Trophoblast cell (in vitro differentiated cells and primary cell): ENCODE measurements at regions not wholly inside any gene's neighbourhood (a gene's known extent, or its start where the extent isn't known, plus 50 kb on each side); places are given as distances from the start of the nearest gene placed in this dataset.

Source experiments
- DNase-seq, 2 donors: peaks; one replicate each; pipeline ENCODE4 v3.0.0-alpha.2; 2016
- H2AFZ ChIP-seq: 2 replicates; pipeline ENCODE4 v1.6.1; 2013; ENCODE audit warnings: low read length, moderate library complexity, mild to moderate bottlenecking; ENCODE audit not compliant: insufficient read depth, poor library complexity
- H2AK5ac ChIP-seq: 2 replicates; pipeline ENCODE4 v1.6.1; 2013; ENCODE audit warnings: mild to moderate bottlenecking, low read length
- H2BK120ac ChIP-seq: 2 replicates; pipeline ENCODE4 v1.6.1; 2013; ENCODE audit warnings: low read length, mild to moderate bottlenecking, moderate library complexity; ENCODE audit not compliant: insufficient read depth, poor library complexity
- H2BK12ac ChIP-seq: 2 replicates; pipeline ENCODE4 v1.6.1; 2013; ENCODE audit warnings: mild to moderate bottlenecking, low read length, moderate library complexity
- H2BK5ac ChIP-seq: 2 replicates; pipeline ENCODE4 v1.6.1; 2013; ENCODE audit warnings: low read length, low read depth, moderate library complexity, mild to moderate bottlenecking; ENCODE audit not compliant: poor library complexity
- H3K14ac ChIP-seq: 2 replicates; pipeline ENCODE4 v1.6.1; 2013; ENCODE audit warnings: mild to moderate bottlenecking, low read length
- H3K18ac ChIP-seq: 2 replicates; pipeline ENCODE4 v1.6.1; 2013; ENCODE audit warnings: mild to moderate bottlenecking, low read length
- H3K23ac ChIP-seq: 2 replicates; pipeline ENCODE4 v1.6.1; 2013; ENCODE audit warnings: low read length
- H3K27ac ChIP-seq: 2 replicates; pipeline ENCODE4 v1.5.1; 2013; ENCODE audit warnings: low read depth, mild to moderate bottlenecking, inconsistent platforms, low read length, moderate library complexity
- H3K27me3 ChIP-seq: 2 replicates; pipeline ENCODE4 v1.6.1; 2013; ENCODE audit warnings: inconsistent platforms, mild to moderate bottlenecking, low read length, moderate library complexity; ENCODE audit not compliant: insufficient read depth
- H3K36me3 ChIP-seq, 2 experiments: 1 replicate in 1 of 2; 2 replicates in 1 of 2; pipeline ENCODE4 v1.6.1; 2013; ENCODE audit warnings: low read length in 2 of 2, mild to moderate bottlenecking in 2 of 2, moderate library complexity in 1 of 2; ENCODE audit not compliant: insufficient read depth in 2 of 2, control insufficient read depth in 1 of 2
- H3K4ac ChIP-seq: 2 replicates; pipeline ENCODE4 v1.6.1; 2013; ENCODE audit warnings: low read depth, mild to moderate bottlenecking, low read length, moderate library complexity
- H3K4me1 ChIP-seq, 2 experiments: 1 replicate in 1 of 2; 2 replicates in 1 of 2; pipeline ENCODE4 v1.6.1; 2013; ENCODE audit warnings: low read length in 2 of 2, mild to moderate bottlenecking in 2 of 2, moderate library complexity in 1 of 2; ENCODE audit not compliant: insufficient read depth in 2 of 2, control insufficient read depth in 1 of 2
- H3K4me2 ChIP-seq: 2 replicates; pipeline ENCODE4 v1.6.1; 2013; ENCODE audit warnings: inconsistent platforms, mild to moderate bottlenecking, low read length, moderate library complexity
- H3K4me3 ChIP-seq: 2 replicates; pipeline ENCODE4 v1.5.1; 2013; ENCODE audit warnings: mild to moderate bottlenecking, low read depth, low read length, inconsistent platforms
- H3K79me1 ChIP-seq: one replicate; pipeline ENCODE4 v1.6.1; 2013; ENCODE audit warnings: low read length
- H3K79me2 ChIP-seq: 2 replicates; pipeline ENCODE4 v1.6.1; 2013; ENCODE audit warnings: low read length, mild to moderate bottlenecking; ENCODE audit not compliant: control insufficient read depth, insufficient read depth, poor library complexity
- H3K9ac ChIP-seq: 2 replicates; pipeline ENCODE4 v1.6.1; 2013; ENCODE audit warnings: mild to moderate bottlenecking, low read length
- H3K9me3 ChIP-seq: 2 replicates; pipeline ENCODE4 v1.6.1; 2013; ENCODE audit warnings: low read depth, mild to moderate bottlenecking, control low read depth, inconsistent platforms, low read length; ENCODE audit not compliant: insufficient read depth
- H4K12ac ChIP-seq: 2 replicates; pipeline ENCODE4 v1.6.1; 2013; ENCODE audit warnings: low read depth, mild to moderate bottlenecking, low read length, moderate library complexity
- H4K8ac ChIP-seq: 2 replicates; pipeline ENCODE4 v1.6.1; 2013; ENCODE audit warnings: low read depth, mild to moderate bottlenecking, low read length, moderate library complexity
- H4K91ac ChIP-seq: one replicate; pipeline ENCODE4 v1.6.1; 2013; ENCODE audit warnings: low read depth, mild to moderate bottlenecking, low read length, moderate library complexity
- WGBS: extraction: QIAGEN DNeasy Blood & Tissue Kit; methylation state at CpG from one replicate; pipeline ENCODE4 v1.1.7; 2013; ENCODE audit warnings: missing lambda C conversion rate; ENCODE audit not compliant: insufficient read length, insufficient coverage; ENCODE audit errors: extremely low coverage; 5-methylcytosine and 5-hydroxymethylcytosine counted together

GRCh38 chr15:91723959-91724358 is 129.5 kb upstream of the SLCO3A1 start:
- no peak for DNase-seq
- Histone ChIP-seq H2BK5ac (no peak overlapping the region), H2BK12ac (no peak overlapping the region), H3K9ac (no peak overlapping the region), H3K9me3 (peaks cover 3% of the 10 kb centered on the region), H4K91ac (no peak overlapping the region), H4K8ac (no peak overlapping the region), H4K12ac (no peak overlapping the region), H2AFZ (no peak overlapping the region), H3K4me2 (no peak overlapping the region), H3K27me3 (no peaks in the 10 kb centered on the region), H3K18ac (no peak overlapping the region), H2AK5ac (no peak overlapping the region), H3K79me1 (no peaks in the 10 kb centered on the region), H3K27ac (no peak overlapping the region), H3K4ac (no peak overlapping the region), H3K14ac (no peak overlapping the region), H3K79me2 (no peaks in the 10 kb centered on the region), H2BK120ac (no peak overlapping the region), H3K4me3 (no peak overlapping the region), H3K36me3 (no peaks in the 10 kb centered on the region), H3K4me1 (no peaks in the 10 kb centered on the region), H3K23ac (no peak overlapping the region)
- WGBS, result 100% methylated on average over 2 of the region's 6 CpGs

DNA sequence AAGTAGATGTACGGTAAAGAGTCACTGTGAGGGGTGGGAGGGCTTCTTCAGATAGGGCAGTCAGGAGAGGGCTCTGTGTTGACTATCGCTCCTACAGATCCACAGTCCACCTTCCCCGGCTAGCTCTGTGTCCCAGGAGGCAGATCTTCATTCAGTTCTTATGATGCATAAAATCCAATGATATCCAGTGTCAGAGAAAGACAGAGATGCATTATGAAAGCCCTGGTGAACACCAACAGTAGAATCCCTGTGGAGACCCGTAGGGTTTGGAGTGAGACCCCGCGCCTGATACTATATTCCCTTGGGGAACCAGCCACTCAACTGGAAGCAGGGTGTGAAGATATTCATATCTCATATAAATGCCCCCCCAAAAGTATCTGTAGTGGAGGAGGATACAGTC is 119.8 kb upstream of the SLCO3A1 start:
- no peaks in the 10 kb centered on the region for H3K79me1 ChIP-seq
- no peak overlapping the region for H4K91ac ChIP-seq
- no peak overlapping the region for H3K4me3 ChIP-seq
- no peaks in the 10 kb centered on the region for H3K9me3 ChIP-seq
- H3K27ac ChIP-seq, result no peak overlapping the region
- no peak overlapping the region for H3K23ac ChIP-seq
- no CpG with 5 or more reads among the region's 6 CpGs for WGBS
- H3K9ac ChIP-seq, result no peak overlapping the region
- no peak overlapping the region for H2AK5ac ChIP-seq
- no peak overlapping the region for H4K12ac ChIP-seq
- no peak overlapping the region for H4K8ac ChIP-seq
- H2BK12ac ChIP-seq, result no peak overlapping the region
- H2BK120ac ChIP-seq, result no peak overlapping the region
- no peak overlapping the region for H2BK5ac ChIP-seq
- no peak overlapping the region for H3K4me2 ChIP-seq
- DNase-seq, result no peak
- no peaks in the 10 kb centered on the region for H3K79me2 ChIP-seq
- no peak overlapping the region for H3K18ac ChIP-seq
- no peak overlapping the region for H3K14ac ChIP-seq
- no peaks in the 10 kb centered on the region for H3K4me1 ChIP-seq
- no peak overlapping the region for H2AFZ ChIP-seq
- H3K4ac ChIP-seq, result no peak overlapping the region
- H3K27me3 ChIP-seq, result no peaks in the 10 kb centered on the region
- H3K36me3 ChIP-seq, result no peaks in the 10 kb centered on the region

- Histone ChIP-seq H3K4me3 (no peak overlapping the region), H3K79me1 (no peaks in the 10 kb centered on the region), H3K79me2 (no peaks in the 10 kb centered on the region), H3K14ac (no peak overlapping the region), H3K27me3 (no peaks in the 10 kb centered on the region), H4K12ac (no peak overlapping the region), H3K18ac (no peak overlapping the region), H3K23ac (no peak overlapping the region), H3K9me3 (no peaks in the 10 kb centered on the region), H2BK5ac (no peak overlapping the region), H4K91ac (no peak overlapping the region), H2AFZ (no peak overlapping the region), H3K4ac (no peak overlapping the region), H4K8ac (no peak overlapping the region), H2AK5ac (no peak overlapping the region), H3K27ac (no peak overlapping the region), H3K9ac (no peak overlapping the region), H3K4me1 (no peaks in the 10 kb centered on the region), H3K4me2 (no peak overlapping the region), H3K36me3 (no peaks in the 10 kb centered on the region), H2BK12ac (no peak overlapping the region), H2BK120ac (no peak overlapping the region)
- WGBS, result no CpG with 5 or more reads among the region's 13 CpGs
- no peak for DNase-seq
Measured at GRCh38 chr15:91737151-91737818, 116.2 kb upstream of the SLCO3A1 start.

GRCh38 chr15:91741986-91742385 is 111.5 kb upstream of the SLCO3A1 start:
- Histone ChIP-seq H3K9me3 (no peaks in the 10 kb centered on the region), H3K4me2 (no peak overlapping the region), H4K91ac (no peak overlapping the region), H3K79me2 (no peaks in the 10 kb centered on the region), H2AK5ac (no peak overlapping the region), H3K27ac (no peak overlapping the region), H3K4me1 (no peaks in the 10 kb centered on the region), H3K14ac (no peak overlapping the region), H3K27me3 (no peaks in the 10 kb centered on the region), H3K18ac (no peak overlapping the region), H2BK5ac (no peak overlapping the region), H2BK120ac (no peak overlapping the region), H2BK12ac (no peak overlapping the region), H3K79me1 (no peaks in the 10 kb centered on the region), H4K12ac (no peak overlapping the region), H2AFZ (no peak overlapping the region), H4K8ac (no peak overlapping the region), H3K9ac (no peak overlapping the region), H3K4ac (no peak overlapping the region), H3K36me3 (no peaks in the 10 kb centered on the region), H3K23ac (no peak overlapping the region), H3K4me3 (no peak overlapping the region)
- no CpG with 5 or more reads among the region's 7 CpGs for WGBS
- DNase-seq, result no peak
